Neural crest cell (in vitro differentiated cells): ENCODE measurements at regions not wholly inside any gene's neighbourhood (a gene's known extent, or its start where the extent isn't known, plus 50 kb on each side); places are given as distances from the start of the nearest gene placed in this dataset.

Experiments
- DNase-seq: peaks from one replicate; pipeline ENCODE4 v3.0.0; 2021; ENCODE audit warnings: low read depth, mixed read lengths, low spot score
- H3K27ac Mint-ChIP-seq: one replicate; pipeline ENCODE4 v1.8.0; 2021; ENCODE audit warnings: mild to moderate bottlenecking, mixed read lengths; ENCODE audit not compliant: unreplicated experiment
- H3K27me3 Mint-ChIP-seq: 2 replicates; pipeline ENCODE4 v1.8.0; 2021; ENCODE audit warnings: low read depth, mild to moderate bottlenecking, mixed read lengths
- H3K36me3 Mint-ChIP-seq: 2 replicates; pipeline ENCODE4 v1.8.0; 2021; ENCODE audit warnings: low read depth, mild to moderate bottlenecking, mixed read lengths
- H3K4me1 Mint-ChIP-seq: 2 replicates; pipeline ENCODE4 v1.8.0; 2021; ENCODE audit warnings: mixed read lengths
- H3K4me3 Mint-ChIP-seq: one replicate; pipeline ENCODE4 v1.8.0; 2021; ENCODE audit warnings: mild to moderate bottlenecking, mixed read lengths
- H3K9me3 Mint-ChIP-seq: 2 replicates; pipeline ENCODE4 v1.8.0; 2021; ENCODE audit warnings: mixed read lengths
- CTCF ChIP-seq: fragments of 200-600 bp; sonication (generic); conservative IDR thresholded peaks from 2 replicates; pipeline ENCODE4 v1.5.0; 2021; ENCODE audit warnings: antibody characterized with exemption, mild to moderate bottlenecking

GRCh38 chr10:33666686-33667480, 332.4 kb upstream of the NRP1 start:
- Mint-ChIP-seq H3K27me3 (no peaks in the 10 kb centered on the region), H3K36me3 (peaks cover 2% of the 10 kb centered on the region), H3K4me3 (no peak overlapping the region), H3K4me1 (peaks cover 24% of the 10 kb centered on the region), H3K27ac (no peak overlapping the region), H3K9me3 (peaks cover 7% of the 10 kb centered on the region)
- no peak for DNase-seq
- TF ChIP-seq CTCF, result no peak

- Mint-ChIP-seq H3K27ac (no peak overlapping the region), H3K9me3 (peaks cover 7% of the 10 kb centered on the region), H3K36me3 (peaks cover 2% of the 10 kb centered on the region), H3K4me3 (no peak overlapping the region), H3K4me1 (peaks cover 37% of the 10 kb centered on the region), H3K27me3 (no peaks in the 10 kb centered on the region)
- no peak for TF ChIP-seq CTCF
- DNase-seq, result no peak
Measured at GRCh38 chr10:33665501-33665900, 331.0 kb upstream of the NRP1 start.

GRCh38 chr10:33664070-33664469, 329.6 kb upstream of the NRP1 start:
- H3K4me3 Mint-ChIP-seq, result no peak overlapping the region
- no peak for TF ChIP-seq CTCF
- H3K4me1 Mint-ChIP-seq, result peaks cover 52% of the 10 kb centered on the region
- H3K36me3 Mint-ChIP-seq, result peaks cover 2% of the 10 kb centered on the region
- no peak overlapping the region for H3K27ac Mint-ChIP-seq
- no peak for DNase-seq
- H3K9me3 Mint-ChIP-seq, result peaks cover 7% of the 10 kb centered on the region
- H3K27me3 Mint-ChIP-seq, result no peaks in the 10 kb centered on the region

GRCh38 chr10:33661580-33662336, 327.3 kb upstream of the NRP1 start:
- H3K27me3 Mint-ChIP-seq, result no peaks in the 10 kb centered on the region
- TF ChIP-seq CTCF, result no peak
- H3K4me3 Mint-ChIP-seq, result peak overlapping the region; percentile 11
- peak; percentile 3 for DNase-seq
- peak overlapping the region; percentile 65 for H3K27ac Mint-ChIP-seq
- peaks cover 2% of the 10 kb centered on the region for H3K36me3 Mint-ChIP-seq
- H3K4me1 Mint-ChIP-seq, result peaks cover 57% of the 10 kb centered on the region
- H3K9me3 Mint-ChIP-seq, result peaks cover 4% of the 10 kb centered on the region

GRCh38 chr10:33660329-33660728, 325.9 kb upstream of the NRP1 start:
- DNase-seq, result no peak
- Mint-ChIP-seq H3K36me3 (peaks cover 2% of the 10 kb centered on the region), H3K4me1 (peaks cover 60% of the 10 kb centered on the region), H3K4me3 (no peak overlapping the region), H3K9me3 (peaks cover 4% of the 10 kb centered on the region), H3K27ac (no peak overlapping the region), H3K27me3 (no peaks in the 10 kb centered on the region)
- TF ChIP-seq CTCF, result no peak
